SKM-1 treated with dmso at 0.1 percent for 144 hours (cell line): ENCODE measurements at regions not wholly inside any gene's neighbourhood (a gene's known extent, or its start where the extent isn't known, plus 50 kb on each side); places are given as distances from the start of the nearest gene placed in this dataset.
"Not testable (repeated sequence)": the region's sequence is repeated elsewhere in the genome, so short reads cannot be mapped to it uniquely, and the experiment has no call there.

ENCODE experiments used
- DNase-seq: peaks from one replicate; lab custom pipeline; 2025; ENCODE audit not compliant: unreplicated experiment; lab: John Stamatoyannopoulos, UW

GRCh38 chr18:15026041-15026440 is 278.1 kb downstream of the ANKRD30B start:
- not testable (repeated sequence) for DNase-seq

GRCh38 chr18:15028037-15028436 is 280.1 kb downstream of the ANKRD30B start:
- not testable (repeated sequence) for DNase-seq

- DNase-seq: not testable (repeated sequence)
Measured at GRCh38 chr18:15060279-15060880, 312.4 kb downstream of the ANKRD30B start.

- not testable (repeated sequence) for DNase-seq
Measured at GRCh38 chr18:15061289-15061896, 313.4 kb downstream of the ANKRD30B start.

GRCh38 chr18:15066434-15066833 is 318.5 kb downstream of the ANKRD30B start:
- DNase-seq: not testable (repeated sequence)

GRCh38 chr18:15071311-15071710 is 323.3 kb downstream of the ANKRD30B start:
- not testable (repeated sequence) for DNase-seq
